SK-N-MC (cell line): ENCODE measurements at regions not wholly inside any gene's neighbourhood (a gene's known extent, or its start where the extent isn't known, plus 50 kb on each side); places are given as distances from the start of the nearest gene placed in this dataset.

Source experiments
- DNase-seq: peaks from one replicate; pipeline ENCODE4 v3.0.0-alpha.2; 2011; ENCODE audit warnings: low read depth, low spot score
- H3K27ac ChIP-seq: fragments of 200-600 bp; sonication (generic); 2 replicates; pipeline ENCODE4 v1.5.1; 2016; ENCODE audit warnings: mixed run types
- H3K36me3 ChIP-seq: fragments of 200-600 bp; sonication (generic); 2 replicates; pipeline ENCODE4 v1.6.1; 2017; ENCODE audit warnings: antibody characterized with exemption, low read length, mixed read lengths; ENCODE audit not compliant: insufficient read depth
- H3K4me3 ChIP-seq: fragments of 200-600 bp; sonication (generic); 2 replicates; pipeline ENCODE4 v1.5.1; 2016
- H3K9ac ChIP-seq: fragments of 200-600 bp; sonication (generic); 2 replicates; pipeline ENCODE4 v1.8.0; 2017; ENCODE audit warnings: mixed run types, mixed read lengths; ENCODE audit not compliant: insufficient read length
- H3K9me3 ChIP-seq: fragments of 200-600 bp; sonication (generic); 2 replicates; pipeline ENCODE4 v1.6.1; 2017; ENCODE audit warnings: low read depth, mild to moderate bottlenecking, antibody characterized with exemption, low read length, moderate library complexity, mixed read lengths
- EZH2 ChIP-seq: fragments of 200-600 bp; sonication (generic); IDR thresholded peaks from one replicate; pipeline ENCODE4 v1.6.1; 2017; ENCODE audit warnings: antibody characterized with exemption
- FOXP2 ChIP-seq: optimal IDR thresholded peaks from 2 replicates; pipeline ENCODE3; 2011; ENCODE audit warnings: mild to moderate bottlenecking, moderate library complexity; ENCODE audit not compliant: insufficient read depth; ENCODE audit errors: extremely low read length, control extremely low read depth
- POLR2AphosphoS5 ChIP-seq: IDR thresholded peaks from 2 replicates; pipeline ENCODE4 v1.6.1; 2012; ENCODE audit warnings: mild to moderate bottlenecking, low read depth, low read length, borderline replicate concordance

GRCh38 chr9:108586471-108587139, 269.2 kb downstream of the ACTL7B start:
- H3K27ac ChIP-seq = no peak overlapping the region
- DNase-seq = no peak
- no peaks in the 10 kb centered on the region for H3K36me3 ChIP-seq
- no peaks in the 10 kb centered on the region for H3K9me3 ChIP-seq
- TF ChIP-seq FOXP2 (no peak), POLR2AphosphoS5 (no peak), EZH2 (no peak)
- no peak overlapping the region for H3K9ac ChIP-seq
- H3K4me3 ChIP-seq = no peak overlapping the region

GRCh38 chr9:108584860-108585259, 270.9 kb downstream of the ACTL7B start:
- TF ChIP-seq POLR2AphosphoS5 (no peak), EZH2 (no peak), FOXP2 (no peak)
- Histone ChIP-seq H3K27ac (no peak overlapping the region), H3K4me3 (no peak overlapping the region), H3K9ac (no peak overlapping the region), H3K36me3 (no peaks in the 10 kb centered on the region), H3K9me3 (no peaks in the 10 kb centered on the region)
- DNase-seq = no peak

- Histone ChIP-seq H3K4me3 (no peak overlapping the region), H3K36me3 (no peaks in the 10 kb centered on the region), H3K9ac (no peak overlapping the region), H3K9me3 (no peaks in the 10 kb centered on the region), H3K27ac (no peak overlapping the region)
- no peak for DNase-seq
- TF ChIP-seq EZH2 (no peak), POLR2AphosphoS5 (no peak), FOXP2 (no peak)
These were observed 273.1 kb downstream of the ACTL7B start for GRCh38 chr9:108582726-108583125.

GRCh38 chr9:108579757-108580439, 275.9 kb downstream of the ACTL7B start:
- TF ChIP-seq POLR2AphosphoS5 = no peak
- TF ChIP-seq FOXP2 = no peak
- TF ChIP-seq EZH2 = no peak
- no peak for DNase-seq
- Histone ChIP-seq H3K27ac (no peak overlapping the region), H3K36me3 (no peaks in the 10 kb centered on the region), H3K9me3 (no peaks in the 10 kb centered on the region), H3K9ac (no peak overlapping the region), H3K4me3 (no peak overlapping the region)

GRCh38 chr9:108575276-108575675, 280.5 kb downstream of the ACTL7B start:
- DNase-seq = no peak
- no peak for TF ChIP-seq FOXP2
- no peak for TF ChIP-seq POLR2AphosphoS5
- TF ChIP-seq EZH2 = no peak

GRCh38 chr9:108569624-108570023, 286.2 kb downstream of the ACTL7B start:
- Histone ChIP-seq H3K9ac (no peak overlapping the region), H3K27ac (no peak overlapping the region), H3K36me3 (no peaks in the 10 kb centered on the region), H3K4me3 (no peak overlapping the region), H3K9me3 (no peaks in the 10 kb centered on the region)
- no peak for DNase-seq
- TF ChIP-seq EZH2 = no peak
- no peak for TF ChIP-seq FOXP2
- TF ChIP-seq POLR2AphosphoS5 = no peak

More at GRCh38 chr9:108575276-108575675, 280.5 kb downstream of the ACTL7B start:
- no peak overlapping the region for H3K4me3 ChIP-seq
- no peaks in the 10 kb centered on the region for H3K36me3 ChIP-seq
- H3K9me3 ChIP-seq = no peaks in the 10 kb centered on the region
- H3K27ac ChIP-seq = no peak overlapping the region
- H3K9ac ChIP-seq = no peak overlapping the region

- DNase-seq = no peak
- Histone ChIP-seq H3K9ac (no peak overlapping the region), H3K4me3 (no peak overlapping the region), H3K36me3 (no peaks in the 10 kb centered on the region), H3K27ac (no peak overlapping the region), H3K9me3 (no peaks in the 10 kb centered on the region)
- TF ChIP-seq POLR2AphosphoS5 (no peak), FOXP2 (no peak)
These were observed 287.7 kb downstream of the ACTL7B start for GRCh38 chr9:108568093-108568492.

GRCh38 chr9:108567571-108567970, 288.2 kb downstream of the ACTL7B start:
- Histone ChIP-seq H3K27ac (no peak overlapping the region), H3K9ac (no peak overlapping the region), H3K4me3 (no peak overlapping the region), H3K36me3 (no peaks in the 10 kb centered on the region), H3K9me3 (no peaks in the 10 kb centered on the region)
- no peak for TF ChIP-seq FOXP2
- TF ChIP-seq EZH2 = no peak
- no peak for TF ChIP-seq POLR2AphosphoS5
- DNase-seq = no peak
